Vagina (tissue), 2 donors: ENCODE measurements at regions not wholly inside any gene's neighbourhood (a gene's known extent, or its start where the extent isn't known, plus 50 kb on each side); places are given as distances from the start of the nearest gene placed in this dataset.

ENCODE experiments used
- DNase-seq, 2 donors: peaks; one replicate each; pipeline ENCODE4 v3.0.0-alpha.2; 2017; ENCODE audit errors: extremely low spot score in 2 of 2
- H3K27ac ChIP-seq: fragments of 200-600 bp; sonication (generic); one replicate; pipeline ENCODE4 v1.5.1; 2019
- H3K27me3 ChIP-seq: fragments of 200-600 bp; sonication (generic); one replicate; pipeline ENCODE4 v1.5.1; 2019
- H3K36me3 ChIP-seq, 2 donors: fragments of 200-600 bp; sonication (generic); one replicate each; pipeline ENCODE4 v1.5.1; 2017 to 2019
- H3K4me1 ChIP-seq: fragments of 200-600 bp; sonication (generic); one replicate; pipeline ENCODE4 v1.5.1; 2019
- H3K4me3 ChIP-seq, 2 donors: fragments of 200-600 bp; sonication (generic); 1 replicate in 1 of 2; 2 replicates in 1 of 2; pipeline ENCODE4 v1.5.1; 2016 to 2019
- H3K9me3 ChIP-seq: fragments of 200-600 bp; sonication (generic); one replicate; pipeline ENCODE4 v1.5.1; 2019
- POLR2A ChIP-seq, 2 donors: fragments of 450-650 bp; IDR thresholded peaks; one replicate each; pipeline ENCODE4 v1.6.1; 2017; ENCODE audit warnings: antibody characterized with exemption in 2 of 2, mild to moderate bottlenecking in 2 of 2, moderate library complexity in 2 of 2
- POLR2AphosphoS5 ChIP-seq, 2 donors: sonication (generic); formaldehyde crosslinking; IDR thresholded peaks; one replicate each; pipeline ENCODE4 v1.9.0; 2017; ENCODE audit warnings: antibody characterized with exemption in 2 of 2, mild to moderate bottlenecking in 2 of 2, low read depth in 1 of 2; ENCODE audit not compliant: insufficient read depth in 1 of 2
- intact Hi-C: fragments of 100-400 bp; cut with DNase I; formaldehyde crosslinking; loops from one replicate; pipeline ENCODE4 v1.15.1; 2023
- TF ChIP-seq, protein P1 (sequence below), 3 experiments: fragments of 450-650 bp in 2 of 3; fragments of 200-600 bp in 1 of 3; sonication (generic) in 1 of 3; IDR thresholded peaks; one replicate each; pipeline ENCODE4 v1.5.1; 2017 to 2019; ENCODE audit warnings: antibody characterized with exemption in 3 of 3, mild to moderate bottlenecking in 2 of 3, moderate library complexity in 2 of 3

DNA sequence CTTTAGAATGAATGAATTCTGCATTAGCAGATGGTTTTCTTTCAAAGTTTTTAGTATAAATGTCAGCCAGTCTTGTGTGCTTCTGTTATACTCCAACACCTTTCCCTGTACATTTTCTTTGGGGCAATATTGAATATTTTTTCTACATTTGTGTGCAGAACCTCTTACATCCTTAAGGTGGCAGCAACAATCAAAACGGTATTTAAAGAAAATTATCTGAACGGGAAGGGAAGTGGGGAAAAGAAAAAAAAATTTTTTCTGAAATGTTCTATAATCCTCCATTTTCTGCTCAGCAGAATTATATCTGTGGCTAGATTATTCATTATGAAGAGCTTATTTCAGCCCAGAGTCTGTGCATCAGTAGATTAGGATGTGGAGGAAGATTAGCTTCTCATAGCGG is 347.3 kb upstream of the RAG2 start:
- no peak for TF ChIP-seq POLR2A (IDR thresholded peaks at IDR 0.05)
- TF ChIP-seq POLR2AphosphoS5 (IDR thresholded peaks at IDR 0.05; ENCODE audit: insufficient read depth in 1 of 2, low read depth in 1 of 2): no peak
- TF ChIP-seq, protein P1, sequence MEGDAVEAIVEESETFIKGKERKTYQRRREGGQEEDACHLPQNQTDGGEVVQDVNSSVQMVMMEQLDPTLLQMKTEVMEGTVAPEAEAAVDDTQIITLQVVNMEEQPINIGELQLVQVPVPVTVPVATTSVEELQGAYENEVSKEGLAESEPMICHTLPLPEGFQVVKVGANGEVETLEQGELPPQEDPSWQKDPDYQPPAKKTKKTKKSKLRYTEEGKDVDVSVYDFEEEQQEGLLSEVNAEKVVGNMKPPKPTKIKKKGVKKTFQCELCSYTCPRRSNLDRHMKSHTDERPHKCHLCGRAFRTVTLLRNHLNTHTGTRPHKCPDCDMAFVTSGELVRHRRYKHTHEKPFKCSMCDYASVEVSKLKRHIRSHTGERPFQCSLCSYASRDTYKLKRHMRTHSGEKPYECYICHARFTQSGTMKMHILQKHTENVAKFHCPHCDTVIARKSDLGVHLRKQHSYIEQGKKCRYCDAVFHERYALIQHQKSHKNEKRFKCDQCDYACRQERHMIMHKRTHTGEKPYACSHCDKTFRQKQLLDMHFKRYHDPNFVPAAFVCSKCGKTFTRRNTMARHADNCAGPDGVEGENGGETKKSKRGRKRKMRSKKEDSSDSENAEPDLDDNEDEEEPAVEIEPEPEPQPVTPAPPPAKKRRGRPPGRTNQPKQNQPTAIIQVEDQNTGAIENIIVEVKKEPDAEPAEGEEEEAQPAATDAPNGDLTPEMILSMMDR (IDR thresholded peaks at IDR 0.05): no peak
- Histone ChIP-seq H3K27ac (no peak overlapping the region), H3K4me1 (no peaks in the 10 kb centered on the region), H3K27me3 (no peaks in the 10 kb centered on the region), H3K36me3 (no peaks in the 10 kb centered on the region), H3K9me3 (no peaks in the 10 kb centered on the region), H3K4me3 (no peak overlapping the region)
- intact Hi-C loops: no loop called here
- no peak for DNase-seq

DNA sequence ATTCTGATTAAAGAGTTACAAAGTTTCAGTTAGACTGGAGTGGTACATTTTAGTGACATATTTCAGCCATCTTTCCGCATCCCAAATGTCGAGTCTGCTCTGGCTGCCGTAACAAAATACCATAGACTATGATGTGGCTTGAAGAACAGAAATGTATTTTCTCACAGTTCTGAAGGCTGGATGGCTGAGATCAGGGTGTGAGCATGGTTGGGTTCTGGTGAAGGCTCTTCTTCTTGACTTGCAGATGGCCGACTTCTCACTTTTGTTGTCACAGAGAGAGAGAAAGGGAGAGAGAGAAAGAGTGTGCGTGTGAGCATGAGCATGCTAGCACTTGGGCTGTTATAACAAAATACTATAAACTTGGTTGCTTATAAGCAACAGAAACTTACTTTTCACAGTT is 335.4 kb upstream of the RAG2 start:
- TF ChIP-seq POLR2A (IDR thresholded peaks at IDR 0.05) (no peak), POLR2AphosphoS5 (IDR thresholded peaks at IDR 0.05; ENCODE audit: insufficient read depth in 1 of 2, low read depth in 1 of 2) (no peak)
- TF ChIP-seq, protein P1 (IDR thresholded peaks at IDR 0.05): no peak
- no peak overlapping the region for H3K4me3 ChIP-seq
- DNase-seq: no peak

DNA sequence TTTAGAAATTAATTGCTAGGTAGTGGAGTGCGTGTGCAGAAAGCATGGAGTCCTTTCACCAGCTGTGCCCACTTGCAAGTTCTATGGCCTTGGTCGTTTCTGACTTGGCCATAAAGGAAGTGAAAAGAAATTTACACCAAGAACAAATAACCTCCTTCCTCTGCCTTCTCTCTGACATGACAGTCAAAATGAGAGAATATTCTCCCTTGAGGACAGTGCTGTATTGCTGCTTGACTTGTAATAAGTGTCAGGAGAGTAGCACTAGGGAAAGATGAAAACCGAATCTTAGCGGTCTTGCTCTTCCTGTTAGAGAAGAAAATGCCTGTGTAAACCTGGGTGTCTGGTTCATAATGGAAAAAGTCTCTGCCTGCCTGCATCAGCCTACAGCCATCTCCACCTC is 333.1 kb upstream of the RAG2 start:
- Histone ChIP-seq H3K4me1 (no peaks in the 10 kb centered on the region), H3K9me3 (no peaks in the 10 kb centered on the region), H3K4me3 (no peak overlapping the region), H3K27ac (no peak overlapping the region), H3K36me3 (no peaks in the 10 kb centered on the region), H3K27me3 (no peaks in the 10 kb centered on the region)
- DNase-seq: no peak
- intact Hi-C loops: no loop called here
- TF ChIP-seq POLR2AphosphoS5 (IDR thresholded peaks at IDR 0.05; ENCODE audit: insufficient read depth in 1 of 2, low read depth in 1 of 2): no peak
- TF ChIP-seq, protein P1 (IDR thresholded peaks at IDR 0.05): no peak

More for the DNA sequence above, 335.4 kb upstream of the RAG2 start:
- Histone ChIP-seq H3K4me1 (no peaks in the 10 kb centered on the region), H3K27me3 (no peaks in the 10 kb centered on the region), H3K9me3 (no peaks in the 10 kb centered on the region), H3K27ac (no peak overlapping the region), H3K36me3 (no peaks in the 10 kb centered on the region)
- intact Hi-C loops: no loop called here

DNA sequence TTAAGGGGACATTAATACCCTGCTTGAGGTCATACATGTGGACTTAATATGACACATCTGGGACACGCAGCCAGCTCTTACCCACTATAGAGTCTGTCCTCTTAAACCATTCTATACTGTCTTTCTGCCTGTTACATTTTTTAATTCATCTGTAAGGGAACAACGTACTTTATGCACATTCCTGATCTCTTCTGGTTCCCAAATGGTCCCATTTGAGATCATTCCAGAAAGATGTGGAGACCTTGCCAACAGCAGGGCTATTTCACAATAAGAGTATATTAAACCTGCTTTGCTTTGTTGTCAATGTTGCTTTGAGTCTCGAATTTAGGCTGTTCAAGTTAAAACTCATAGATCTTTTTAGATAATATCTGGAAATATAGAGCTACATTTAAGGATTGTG is 332.2 kb upstream of the RAG2 start:
- no peak overlapping the region for H3K27ac ChIP-seq
- intact Hi-C loops: no loop called here
- no peak for DNase-seq

DNA sequence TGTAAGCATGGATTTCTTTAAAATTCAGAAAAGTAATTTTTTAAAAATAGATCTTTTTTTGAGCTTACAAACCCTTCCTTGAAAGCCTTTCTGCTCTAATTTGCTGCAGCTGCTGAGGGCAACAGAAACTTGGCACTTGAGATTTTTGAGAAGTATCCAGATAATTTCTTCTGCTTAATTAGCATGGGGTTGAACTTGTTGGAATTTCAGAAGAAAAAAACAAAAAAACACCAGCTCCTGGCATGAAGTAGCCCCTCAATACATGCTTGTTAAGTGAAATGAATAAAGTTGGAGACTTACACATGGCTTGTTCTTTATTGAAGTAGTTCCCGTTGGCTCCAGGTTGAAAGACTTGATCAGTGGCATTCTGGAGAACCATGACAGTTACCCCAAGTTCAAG is 331.4 kb upstream of the RAG2 start:
- H3K9me3 ChIP-seq: no peaks in the 10 kb centered on the region
- no peak overlapping the region for H3K4me3 ChIP-seq
- DNase-seq: no peak
- intact Hi-C loops: no loop called here
- TF ChIP-seq POLR2AphosphoS5 (IDR thresholded peaks at IDR 0.05; ENCODE audit: insufficient read depth in 1 of 2, low read depth in 1 of 2) (no peak), POLR2A (IDR thresholded peaks at IDR 0.05) (no peak)
- TF ChIP-seq, protein P1 (IDR thresholded peaks at IDR 0.05): no peak
- no peak overlapping the region for H3K27ac ChIP-seq
- no peaks in the 10 kb centered on the region for H3K36me3 ChIP-seq
- no peaks in the 10 kb centered on the region for H3K4me1 ChIP-seq
- H3K27me3 ChIP-seq: no peaks in the 10 kb centered on the region

More for the DNA sequence above, 332.2 kb upstream of the RAG2 start:
- Histone ChIP-seq H3K27me3 (no peaks in the 10 kb centered on the region), H3K9me3 (no peaks in the 10 kb centered on the region), H3K4me1 (no peaks in the 10 kb centered on the region), H3K36me3 (no peaks in the 10 kb centered on the region), H3K4me3 (no peak overlapping the region)
- TF ChIP-seq, protein P1 (IDR thresholded peaks at IDR 0.05): no peak
- TF ChIP-seq POLR2A (IDR thresholded peaks at IDR 0.05): no peak
- TF ChIP-seq POLR2AphosphoS5 (IDR thresholded peaks at IDR 0.05; ENCODE audit: insufficient read depth in 1 of 2, low read depth in 1 of 2): no peak
